Peyer's patch (tissue), 4 donors: ENCODE measurements at regions not wholly inside any gene's neighbourhood (a gene's known extent, or its start where the extent isn't known, plus 50 kb on each side); places are given as distances from the start of the nearest gene placed in this dataset.

Source experiments
- DNase-seq, 3 donors: peaks; one replicate each; pipeline ENCODE4 v3.0.0-alpha.2; 2017 to 2019
- H3K27ac ChIP-seq, 4 donors: fragments of 200-600 bp; sonication (generic); one replicate each; pipeline ENCODE4 v1.5.1; 2016 to 2019
- H3K27me3 ChIP-seq, 2 donors: fragments of 200-600 bp; sonication (generic); one replicate each; pipeline ENCODE4 v1.5.1; 2019
- H3K36me3 ChIP-seq, 3 donors: fragments of 200-600 bp; sonication (generic); one replicate each; pipeline ENCODE4 v1.5.1; 2016 to 2019
- H3K4me1 ChIP-seq, 4 donors: fragments of 200-600 bp; sonication (generic); one replicate each; pipeline ENCODE4 v1.5.1; 2016 to 2019
- H3K4me3 ChIP-seq, 4 donors: fragments of 200-600 bp; sonication (generic); 1 replicate in 3 of 4; 2 replicates in 1 of 4; pipeline ENCODE4 v1.5.1; 2016 to 2019; ENCODE audit warnings: mild to moderate bottlenecking in 1 of 4
- H3K9me3 ChIP-seq, 4 donors: fragments of 200-600 bp; sonication (generic); one replicate each; pipeline ENCODE4 v1.5.1; 2016 to 2019; ENCODE audit warnings: mild to moderate bottlenecking in 1 of 4
- CTCF ChIP-seq, 6 experiments: fragments of 450-650 bp in 4 of 6; fragments of 200-600 bp in 2 of 6; sonication (generic) in 1 of 6; IDR thresholded peaks; one replicate each; pipeline ENCODE4 v1.5.1; 2017 to 2019; ENCODE audit warnings: antibody characterized with exemption in 6 of 6, mild to moderate bottlenecking in 3 of 6, moderate library complexity in 1 of 6
- POLR2A ChIP-seq, 2 donors: fragments of 450-650 bp; IDR thresholded peaks; one replicate each; pipeline ENCODE4 v1.5.1; 2017; ENCODE audit warnings: antibody characterized with exemption in 2 of 2, mild to moderate bottlenecking in 2 of 2, moderate library complexity in 2 of 2

- no peak overlapping the region for H3K4me3 ChIP-seq
- no peak for TF ChIP-seq CTCF (IDR thresholded peaks at IDR 0.05)
- no peak for TF ChIP-seq POLR2A (IDR thresholded peaks at IDR 0.05)
- H3K27ac ChIP-seq = no peak overlapping the region
- no peak for DNase-seq
- H3K27me3 ChIP-seq = no peaks in the 10 kb centered on the region
- no peaks in the 10 kb centered on the region for H3K4me1 ChIP-seq
- no peaks in the 10 kb centered on the region for H3K9me3 ChIP-seq
- H3K36me3 ChIP-seq = no peaks in the 10 kb centered on the region
These were observed 670.4 kb downstream of the CBLN2 start for GRCh38 chr18:71873695-71874094.

DNA sequence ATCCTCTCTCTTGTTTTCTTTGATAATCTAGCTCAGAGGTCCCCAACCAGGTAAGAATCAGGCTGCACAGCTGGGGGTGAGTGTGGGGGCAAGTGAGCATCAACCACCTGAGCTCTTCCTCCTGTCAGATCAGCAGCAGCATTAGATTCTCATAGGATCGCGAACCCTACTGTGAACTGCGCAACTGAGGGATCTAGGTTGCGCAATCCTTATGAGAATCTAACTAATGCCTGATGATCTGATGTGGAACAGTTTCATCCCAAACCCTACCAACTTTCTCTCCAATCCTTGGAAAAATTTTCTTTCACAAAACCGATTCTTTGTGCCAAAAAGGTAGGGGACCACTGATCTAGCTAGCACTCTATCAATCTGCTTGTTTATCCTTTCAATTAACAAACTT, 678.3 kb downstream of the CBLN2 start:
- DNase-seq = no peak
- Histone ChIP-seq H3K27me3 (no peaks in the 10 kb centered on the region), H3K27ac (no peak overlapping the region), H3K9me3 (no peaks in the 10 kb centered on the region), H3K4me3 (no peak overlapping the region), H3K36me3 (no peaks in the 10 kb centered on the region), H3K4me1 (no peaks in the 10 kb centered on the region)
- TF ChIP-seq CTCF (IDR thresholded peaks at IDR 0.05) (no peak), POLR2A (IDR thresholded peaks at IDR 0.05) (no peak)

DNA sequence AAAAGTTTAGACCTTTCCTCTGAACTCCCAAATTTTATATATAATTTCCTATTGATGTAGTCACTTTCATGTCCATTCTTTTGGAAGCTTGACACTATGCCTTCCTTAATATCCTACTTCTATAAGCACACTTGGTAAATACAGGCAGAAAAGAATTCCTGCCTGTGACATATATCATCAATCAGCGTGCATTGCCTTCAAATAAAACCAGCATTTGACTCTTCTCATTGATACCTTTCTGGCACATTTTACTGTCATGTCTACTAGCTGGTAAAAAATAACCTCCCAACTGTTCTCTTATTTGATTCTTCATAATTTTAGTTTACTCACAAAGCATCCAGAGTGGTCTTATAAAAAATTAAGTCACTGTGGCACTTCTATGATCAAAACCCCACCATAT, 693.5 kb downstream of the CBLN2 start:
- no peak overlapping the region for H3K4me3 ChIP-seq
- TF ChIP-seq CTCF (IDR thresholded peaks at IDR 0.05) (no peak), POLR2A (IDR thresholded peaks at IDR 0.05) (no peak)
- H3K36me3 ChIP-seq = no peaks in the 10 kb centered on the region
- no peak overlapping the region for H3K27ac ChIP-seq
- no peaks in the 10 kb centered on the region for H3K9me3 ChIP-seq
- H3K4me1 ChIP-seq = no peaks in the 10 kb centered on the region
- DNase-seq = no peak
- H3K27me3 ChIP-seq = no peaks in the 10 kb centered on the region

DNA sequence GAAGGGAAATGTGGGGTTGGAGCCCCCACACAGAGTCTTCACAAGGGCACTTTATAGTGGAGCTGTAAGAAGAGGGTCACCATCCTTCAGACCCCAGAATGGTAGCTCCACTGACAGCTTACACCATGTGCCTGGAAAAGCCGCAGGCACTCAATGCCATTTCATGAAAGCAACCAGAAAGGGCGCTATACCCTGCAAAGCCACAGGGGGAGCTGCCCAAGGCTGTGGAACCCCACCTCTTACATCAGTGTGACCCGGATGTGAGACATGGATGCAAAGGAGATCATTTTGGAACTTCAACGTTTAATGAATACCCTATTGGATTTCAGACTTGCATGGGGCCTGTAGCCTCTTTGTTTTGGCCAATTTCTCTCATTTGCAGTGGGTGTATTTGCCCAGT, 694.7 kb downstream of the CBLN2 start:
- H3K4me1 ChIP-seq = no peaks in the 10 kb centered on the region
- no peak for DNase-seq
- TF ChIP-seq CTCF (IDR thresholded peaks at IDR 0.05) (no peak), POLR2A (IDR thresholded peaks at IDR 0.05) (no peak)
- no peak overlapping the region for H3K27ac ChIP-seq
- H3K36me3 ChIP-seq = no peaks in the 10 kb centered on the region
- no peak overlapping the region for H3K4me3 ChIP-seq
- no peaks in the 10 kb centered on the region for H3K9me3 ChIP-seq
- H3K27me3 ChIP-seq = no peaks in the 10 kb centered on the region

- no peaks in the 10 kb centered on the region for H3K9me3 ChIP-seq
- TF ChIP-seq CTCF (IDR thresholded peaks at IDR 0.05) = no peak
- no peak for TF ChIP-seq POLR2A (IDR thresholded peaks at IDR 0.05)
- no peak overlapping the region for H3K4me3 ChIP-seq
- no peaks in the 10 kb centered on the region for H3K4me1 ChIP-seq
- no peaks in the 10 kb centered on the region for H3K27me3 ChIP-seq
- H3K27ac ChIP-seq = no peak overlapping the region
- DNase-seq = no peak
- H3K36me3 ChIP-seq = no peaks in the 10 kb centered on the region
These were observed 697.4 kb downstream of the CBLN2 start for GRCh38 chr18:71846716-71847115.

- no peak overlapping the region for H3K4me3 ChIP-seq
These were observed 699.3 kb downstream of the CBLN2 start for GRCh38 chr18:71844814-71845213.

More at GRCh38 chr18:71844814-71845213, 699.3 kb downstream of the CBLN2 start:
- H3K4me1 ChIP-seq = no peaks in the 10 kb centered on the region
- H3K36me3 ChIP-seq = no peaks in the 10 kb centered on the region
- no peak for TF ChIP-seq CTCF (IDR thresholded peaks at IDR 0.05)
- no peak for DNase-seq
- no peaks in the 10 kb centered on the region for H3K9me3 ChIP-seq
- no peaks in the 10 kb centered on the region for H3K27me3 ChIP-seq
- H3K27ac ChIP-seq = no peak overlapping the region
